GM18951 (cell line): ENCODE measurements at regions not wholly inside any gene's neighbourhood (a gene's known extent, or its start where the extent isn't known, plus 50 kb on each side); places are given as distances from the start of the nearest gene placed in this dataset.

Experiments
- POLR2A ChIP-seq: IDR thresholded peaks from 4 replicates; pipeline ENCODE4 v1.6.1; 2011; ENCODE audit warnings: mild to moderate bottlenecking; ENCODE audit not compliant: insufficient read length, insufficient read depth; ENCODE audit errors: extremely low read depth
- in situ Hi-C: fragments of 300-500 bp; cut with MboI; formaldehyde crosslinking; loops from one replicate; pipeline ENCODE4 v1.12.0; 2022; ENCODE audit warnings: low sequenced_read_pairs, mixed read lengths, inconsistent platforms; ENCODE audit not compliant: unreplicated experiment

DNA sequence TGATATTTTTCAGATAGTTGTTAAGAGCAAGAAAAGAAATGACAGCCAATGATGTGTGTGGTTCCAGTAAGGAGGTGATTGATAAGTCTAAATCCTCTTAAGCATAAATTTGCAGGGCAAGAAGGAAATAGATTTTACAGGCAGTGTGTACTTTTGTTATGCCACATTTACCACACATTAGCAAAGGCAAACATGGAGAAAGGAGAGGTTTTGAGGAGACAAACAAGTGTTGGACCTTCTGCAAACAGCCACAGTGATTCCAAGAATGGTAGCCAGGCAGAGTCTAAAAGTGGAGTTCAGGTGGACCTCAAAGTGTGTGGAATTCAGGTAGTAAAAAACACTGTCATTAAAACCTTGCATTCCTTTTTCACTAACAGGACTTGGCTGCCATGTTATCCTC is 295.9 kb upstream of the ITGA1 start:
- TF ChIP-seq POLR2A = no peak
- in situ Hi-C loops = no loop called here

DNA sequence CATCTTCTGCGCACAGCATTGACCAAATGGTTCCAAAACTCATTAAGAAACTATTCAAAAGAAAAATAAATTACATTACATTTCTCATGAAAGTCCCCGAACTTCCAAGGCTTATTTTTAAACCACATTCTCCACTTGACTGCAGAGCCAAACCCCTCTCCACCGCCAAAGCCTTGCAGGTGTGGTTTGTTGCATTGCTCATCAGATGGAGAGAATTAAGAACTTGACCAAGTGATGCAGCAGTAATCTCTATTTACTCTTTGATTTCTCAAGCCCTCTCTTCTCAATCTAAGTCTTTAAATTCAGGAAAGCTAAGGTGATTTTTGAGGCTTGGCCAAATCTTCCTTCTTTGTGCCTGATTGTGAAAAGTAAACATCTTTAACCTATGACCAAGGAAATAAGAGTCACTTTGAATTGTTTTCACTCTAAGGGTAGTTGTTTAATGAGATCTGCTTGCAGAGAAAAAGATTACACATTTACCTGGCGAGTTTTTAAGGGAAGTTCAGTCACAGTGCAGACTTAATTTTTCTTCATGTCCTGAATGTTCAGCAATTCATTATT is 290.5 kb upstream of the ITGA1 start:
- no peak for TF ChIP-seq POLR2A
- in situ Hi-C loops = no loop called here

DNA sequence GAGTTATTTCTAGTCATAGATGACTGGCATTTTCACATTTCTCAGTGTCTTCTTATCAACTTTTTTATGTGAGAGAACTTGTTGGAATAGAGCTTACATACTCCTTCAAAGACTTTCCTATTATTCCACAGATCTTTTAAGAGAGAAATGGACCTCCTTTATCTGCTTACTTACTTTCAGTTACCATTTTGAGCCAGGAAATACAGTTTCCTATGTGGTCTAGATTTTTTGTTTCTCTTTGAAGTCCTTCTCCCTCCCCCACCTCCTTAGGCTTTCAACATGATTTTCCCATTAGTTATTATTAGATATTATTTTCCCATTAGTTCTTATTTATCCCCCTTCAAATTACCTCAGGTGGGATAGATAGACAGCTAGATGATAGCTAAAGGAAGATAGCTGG is 289.1 kb upstream of the ITGA1 start:
- in situ Hi-C loops = no loop called here
- no peak for TF ChIP-seq POLR2A

GRCh38 chr5:52502460-52502999 is 285.2 kb upstream of the ITGA1 start:
- in situ Hi-C loops = no loop called here
- TF ChIP-seq POLR2A = no peak

DNA sequence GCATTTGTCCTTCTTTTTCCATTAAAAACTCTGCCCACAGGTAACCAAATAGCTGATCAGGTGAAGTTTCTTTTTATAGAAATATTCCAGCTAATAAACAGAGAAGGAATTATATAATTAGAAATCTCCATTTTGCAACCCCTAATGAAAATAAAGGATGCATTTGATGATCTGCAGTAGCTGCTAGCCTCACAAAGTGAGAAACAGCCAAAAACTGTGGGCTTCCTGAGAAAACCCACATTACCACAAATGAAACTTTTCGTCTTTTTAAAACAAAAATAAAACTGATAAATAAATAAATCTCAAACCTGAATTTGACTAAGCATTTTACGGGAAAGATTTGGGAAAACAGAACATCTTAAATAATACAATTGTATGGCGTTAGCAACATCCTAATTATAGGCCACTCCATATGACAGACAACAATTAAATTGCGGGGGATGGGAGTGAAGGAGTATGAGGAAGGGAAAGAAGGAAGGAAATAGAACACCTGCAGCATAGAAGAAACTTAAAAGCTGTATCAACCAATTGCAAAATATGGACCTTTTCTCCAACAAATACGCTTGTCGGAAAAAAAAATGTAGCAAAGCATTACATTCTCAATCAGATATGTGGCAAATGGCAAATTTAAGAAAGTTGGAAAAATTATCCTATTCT is 283.0 kb upstream of the ITGA1 start:
- in situ Hi-C loops = no loop called here

GRCh38 chr5:52517667-52518066 is 270.0 kb upstream of the ITGA1 start:
- no peak for TF ChIP-seq POLR2A
- in situ Hi-C loops = no loop called here

More for the DNA sequence above, 283.0 kb upstream of the ITGA1 start:
- TF ChIP-seq POLR2A = no peak

GRCh38 chr5:52520171-52520570 is 267.5 kb upstream of the ITGA1 start:
- in situ Hi-C loops = no loop called here
- TF ChIP-seq POLR2A = no peak

GRCh38 chr5:52521236-52521635 is 266.5 kb upstream of the ITGA1 start:
- TF ChIP-seq POLR2A = no peak
- in situ Hi-C loops = no loop called here

DNA sequence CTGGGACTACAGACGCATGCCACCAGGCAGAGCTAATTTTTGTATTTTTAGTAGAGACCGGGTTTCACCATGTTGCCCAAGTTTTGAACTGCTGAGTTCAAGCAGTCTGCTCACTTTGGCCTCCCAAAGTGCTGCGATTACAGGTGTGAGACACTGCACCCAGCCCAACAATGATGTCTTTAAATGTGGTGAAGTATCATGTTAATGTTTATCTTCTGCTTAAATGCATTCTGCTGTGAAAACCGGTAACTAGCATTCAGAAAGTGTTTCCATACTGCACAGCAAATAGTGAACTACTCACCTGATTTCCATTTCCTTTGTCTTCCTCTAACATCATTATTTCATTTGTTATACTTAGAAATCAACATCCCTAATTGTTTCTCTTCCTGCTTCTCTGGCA is 264.0 kb upstream of the ITGA1 start:
- in situ Hi-C loops = no loop called here
- no peak for TF ChIP-seq POLR2A

DNA sequence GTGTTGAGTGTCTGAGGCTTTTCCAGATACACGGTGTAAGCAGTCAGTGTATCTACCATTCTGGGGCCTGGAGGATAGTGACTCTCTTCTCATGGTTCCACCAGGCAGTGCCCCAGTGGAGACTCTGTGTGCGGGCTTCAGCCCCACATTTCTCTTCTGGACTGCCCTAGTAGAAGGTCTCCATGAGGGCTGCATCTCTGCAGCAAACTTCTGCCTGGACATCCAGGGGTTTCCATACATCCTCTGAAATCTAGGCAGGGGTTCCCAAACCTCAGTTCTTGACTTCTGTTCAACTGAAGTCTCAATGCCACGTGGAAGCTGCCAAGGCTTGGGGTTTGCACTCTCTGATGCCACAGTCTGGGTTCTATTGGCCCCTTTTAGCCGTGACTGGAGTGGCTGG is 256.6 kb upstream of the ITGA1 start:
- in situ Hi-C loops = no loop called here
- no peak for TF ChIP-seq POLR2A

GRCh38 chr5:52543594-52543993 is 244.1 kb upstream of the ITGA1 start:
- in situ Hi-C loops = no loop called here
- TF ChIP-seq POLR2A = no peak

DNA sequence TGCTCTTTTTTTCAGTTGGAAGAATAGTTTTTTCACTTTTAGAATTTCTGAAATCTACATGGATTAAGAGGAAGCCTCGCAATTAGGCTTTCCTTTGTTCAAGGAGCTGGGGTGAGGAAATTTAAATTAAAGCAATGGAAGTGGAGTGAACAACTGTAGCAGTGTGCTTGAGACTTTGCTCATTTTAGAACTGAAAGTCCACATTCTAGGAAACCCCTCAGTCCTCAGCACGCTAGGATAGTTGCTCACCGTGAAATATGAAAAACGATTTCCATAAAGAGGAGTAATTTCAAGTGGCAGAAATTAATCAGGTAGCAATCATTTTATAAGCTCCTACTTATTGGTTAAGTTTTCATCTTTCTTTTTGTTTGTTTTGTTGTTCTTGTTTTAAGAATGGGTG is 243.0 kb upstream of the ITGA1 start:
- TF ChIP-seq POLR2A = no peak
- in situ Hi-C loops = no loop called here

DNA sequence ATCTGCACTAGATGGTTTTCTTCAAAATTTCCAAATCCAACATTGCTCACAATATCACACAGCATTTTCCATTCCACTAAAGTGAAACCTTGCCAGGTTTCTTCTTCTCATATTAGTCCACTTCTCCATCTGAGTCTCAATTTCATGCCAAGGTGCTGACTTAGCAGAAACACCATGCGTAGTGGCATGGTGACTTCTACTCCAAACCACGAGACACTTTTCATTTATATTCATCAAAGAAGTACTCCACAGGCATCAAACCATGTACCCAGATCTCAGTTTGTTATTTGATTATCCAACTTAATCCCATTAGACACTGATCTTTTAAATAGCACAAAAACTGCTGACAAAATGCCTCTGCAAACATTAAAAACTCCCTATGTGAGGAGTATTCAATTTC is 233.4 kb upstream of the ITGA1 start:
- no peak for TF ChIP-seq POLR2A
- in situ Hi-C loops = no loop called here

GRCh38 chr5:52560366-52560765 is 227.3 kb upstream of the ITGA1 start:
- in situ Hi-C loops = no loop called here

More at GRCh38 chr5:52560366-52560765, 227.3 kb upstream of the ITGA1 start:
- no peak for TF ChIP-seq POLR2A
